Tibial nerve (tissue), 4 donors: ENCODE measurements at regions not wholly inside any gene's neighbourhood (a gene's known extent, or its start where the extent isn't known, plus 50 kb on each side); places are given as distances from the start of the nearest gene placed in this dataset.

Source experiments
- EP300 ChIP-seq, 2 donors: sonication (generic); formaldehyde crosslinking; IDR thresholded peaks; one replicate each; pipeline ENCODE4 v1.6.1; 2017; ENCODE audit warnings: antibody characterized with exemption in 2 of 2, mild to moderate bottlenecking in 1 of 2
- POLR2A ChIP-seq, 2 donors: fragments of 450-650 bp; IDR thresholded peaks; one replicate each; pipeline ENCODE4 v1.6.1; 2017; ENCODE audit warnings: antibody characterized with exemption in 2 of 2, mild to moderate bottlenecking in 2 of 2, moderate library complexity in 2 of 2
- TF ChIP-seq, protein P1 (sequence below), 5 experiments: fragments of 200-600 bp in 3 of 5; fragments of 450-650 bp in 2 of 5; sonication (generic) in 3 of 5; IDR thresholded peaks; one replicate each; pipeline ENCODE4 v1.5.1; 2016 to 2019; ENCODE audit warnings: antibody characterized with exemption in 5 of 5, mild to moderate bottlenecking in 3 of 5, moderate library complexity in 2 of 5

GRCh38 chr4:103918214-103918613 is 198.4 kb upstream of the TACR3 start:
- TF ChIP-seq POLR2A (IDR thresholded peaks at IDR 0.05) (no peak), EP300 (IDR thresholded peaks at IDR 0.05) (no peak)
- TF ChIP-seq, protein P1, sequence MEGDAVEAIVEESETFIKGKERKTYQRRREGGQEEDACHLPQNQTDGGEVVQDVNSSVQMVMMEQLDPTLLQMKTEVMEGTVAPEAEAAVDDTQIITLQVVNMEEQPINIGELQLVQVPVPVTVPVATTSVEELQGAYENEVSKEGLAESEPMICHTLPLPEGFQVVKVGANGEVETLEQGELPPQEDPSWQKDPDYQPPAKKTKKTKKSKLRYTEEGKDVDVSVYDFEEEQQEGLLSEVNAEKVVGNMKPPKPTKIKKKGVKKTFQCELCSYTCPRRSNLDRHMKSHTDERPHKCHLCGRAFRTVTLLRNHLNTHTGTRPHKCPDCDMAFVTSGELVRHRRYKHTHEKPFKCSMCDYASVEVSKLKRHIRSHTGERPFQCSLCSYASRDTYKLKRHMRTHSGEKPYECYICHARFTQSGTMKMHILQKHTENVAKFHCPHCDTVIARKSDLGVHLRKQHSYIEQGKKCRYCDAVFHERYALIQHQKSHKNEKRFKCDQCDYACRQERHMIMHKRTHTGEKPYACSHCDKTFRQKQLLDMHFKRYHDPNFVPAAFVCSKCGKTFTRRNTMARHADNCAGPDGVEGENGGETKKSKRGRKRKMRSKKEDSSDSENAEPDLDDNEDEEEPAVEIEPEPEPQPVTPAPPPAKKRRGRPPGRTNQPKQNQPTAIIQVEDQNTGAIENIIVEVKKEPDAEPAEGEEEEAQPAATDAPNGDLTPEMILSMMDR (IDR thresholded peaks at IDR 0.05) = no peak
